HG03025 (cell line): ENCODE measurements at regions not wholly inside any gene's neighbourhood (a gene's known extent, or its start where the extent isn't known, plus 50 kb on each side); places are given as distances from the start of the nearest gene placed in this dataset.

Experiments used
- ATAC-seq: cut with Tn5 transposase; IDR thresholded peaks from one replicate; pipeline ENCODE4 v1.9.1; 2021; ENCODE audit warnings: mild to moderate bottlenecking, moderate library complexity; ENCODE audit not compliant: unreplicated experiment, low FRiP score

- ATAC-seq = no peak
Measured at GRCh38 chr11:112769584-112769983, 191.6 kb upstream of the NCAM1 start.

- ATAC-seq = no peak
Measured at GRCh38 chr11:112770033-112770432, 191.2 kb upstream of the NCAM1 start.

- ATAC-seq = no peak
Measured at GRCh38 chr11:112770487-112770886, 190.7 kb upstream of the NCAM1 start.

- ATAC-seq = no peak
Measured at GRCh38 chr11:112771851-112772250, 189.4 kb upstream of the NCAM1 start.

- no peak for ATAC-seq
Measured at GRCh38 chr11:112773264-112773663, 188.0 kb upstream of the NCAM1 start.

- no peak for ATAC-seq
Measured at GRCh38 chr11:112776834-112777233, 184.4 kb upstream of the NCAM1 start.

GRCh38 chr11:112777283-112777751, 183.9 kb upstream of the NCAM1 start:
- ATAC-seq = no peak

GRCh38 chr11:112778091-112778876, 182.9 kb upstream of the NCAM1 start:
- ATAC-seq = no peak

- ATAC-seq = no peak
Measured at GRCh38 chr11:112778877-112779266, 182.3 kb upstream of the NCAM1 start.

- ATAC-seq = no peak
Measured at GRCh38 chr11:112780351-112781087, 180.7 kb upstream of the NCAM1 start.

GRCh38 chr11:112783945-112784322, 177.3 kb upstream of the NCAM1 start:
- no peak for ATAC-seq

- ATAC-seq = no peak
Measured at GRCh38 chr11:112784323-112785073, 176.7 kb upstream of the NCAM1 start.

GRCh38 chr11:112785149-112785548, 176.1 kb upstream of the NCAM1 start:
- ATAC-seq = no peak

GRCh38 chr11:112785719-112786118, 175.5 kb upstream of the NCAM1 start:
- no peak for ATAC-seq

GRCh38 chr11:112786196-112786595, 175.0 kb upstream of the NCAM1 start:
- ATAC-seq = no peak

GRCh38 chr11:112786886-112787530, 174.2 kb upstream of the NCAM1 start:
- no peak for ATAC-seq

GRCh38 chr11:112789481-112789880, 171.7 kb upstream of the NCAM1 start:
- no peak for ATAC-seq

- ATAC-seq = no peak
Measured at GRCh38 chr11:112790286-112790685, 170.9 kb upstream of the NCAM1 start.

GRCh38 chr11:112792070-112792469, 169.2 kb upstream of the NCAM1 start:
- ATAC-seq = no peak

GRCh38 chr11:112793416-112793815, 167.8 kb upstream of the NCAM1 start:
- ATAC-seq = no peak
